ENCODE measurements at regions not wholly inside any gene's neighbourhood (a gene's known extent, or its start where the extent isn't known, plus 50 kb on each side); places are given as distances from the start of the nearest gene placed in this dataset.
"Not testable (repeated sequence)": the region's sequence is repeated elsewhere in the genome, so short reads cannot be mapped to it uniquely, and the experiment has no call there.

- TF ChIP-seq CTCF, POLR2A (IDR thresholded peaks at IDR 0.05): not testable (repeated sequence)
Measured at GRCh38 chr12:8332373-8332772, 105.0 kb upstream of the FAM90A1 start.

All from body of pancreas (tissue), 4 donors.